ENCODE measurements at regions not wholly inside any gene's neighbourhood (a gene's known extent, or its start where the extent isn't known, plus 50 kb on each side); places are given as distances from the start of the nearest gene placed in this dataset.

GRCh38 chr7:46145412-46145811 is 224.3 kb upstream of the IGFBP3 start:
- BruUV-seq (replicated peaks) = no TSS peak
- Histone ChIP-seq H3K36me3 (ENCODE audit: control insufficient read depth in 2 of 2, insufficient read depth in 2 of 2, low read length in 1 of 2) (no peaks in the 10 kb centered on the region), H4K20me1 (ENCODE audit: control insufficient read depth, insufficient read depth) (no peaks in the 10 kb centered on the region), H3K4me3 (no peak overlapping the region), H3K4me2 (ENCODE audit: control insufficient read depth, insufficient read depth) (no peak overlapping the region), H3K9me3 (replicated peaks; ENCODE audit: control insufficient read depth, insufficient read depth, low read length) (peaks cover 2% of the 10 kb centered on the region; the same call in 2 of the 3 replicates), H3K27ac (ENCODE audit: control insufficient read depth, insufficient read depth) (no peak overlapping the region; the same call in 1 of the 2 replicates), H3K9ac (ENCODE audit: control insufficient read depth, insufficient read depth, low read length) (no peak overlapping the region), H3K79me2 (ENCODE audit: control insufficient read depth, insufficient read depth, low read length) (no peaks in the 10 kb centered on the region), H3K4me1 (ENCODE audit: control insufficient read depth, insufficient read depth, low read length) (no peaks in the 10 kb centered on the region; the same call in 1 of the 2 replicates), H2AFZ (ENCODE audit: control insufficient read depth, low read depth, low read length) (no peak overlapping the region), H3K27me3 (replicated peaks in 1 of 2; ENCODE audit: control insufficient read depth in 2 of 2, insufficient read depth in 2 of 2, low read length in 1 of 2) (no peaks in the 10 kb centered on the region)
- WGBS (ENCODE audit: insufficient coverage, insufficient replicate concordance, low lambda C conversion rate, missing lambda C conversion rate) = 0% methylated on average over 2 of the region's 2 CpGs
- DNase-seq (ENCODE audit: low read depth, low spot score) = no peak
- ChIA-PET SMC1A (ENCODE audit: uncharacterized antibody, unreplicated experiment) (interaction anchor here (0.9 kb wide), 1 partner anchor 57 kb away, joined by 3 read pairs; no protein-coding TSS in a partner anchor), CTCF (no interaction called here), RAD21 (ENCODE audit: unreplicated experiment) (no interaction called here), POLR2A (no interaction called here)
- no peak for TF ChIP-seq NBN (IDR thresholded peaks at IDR 0.05)
- TF ChIP-seq JUNB (IDR thresholded peaks at IDR 0.05) = peak; percentile 43; the same call in 1 of the 2 replicates
- TF ChIP-seq EED (IDR thresholded peaks at IDR 0.05; ENCODE audit: low read depth) = peak; percentile 62
- in situ Hi-C loops (cut with MboI) = no loop called here
- intact Hi-C loops (cut with micrococcal nuclease; ENCODE audit: unreplicated experiment) = no loop called here
- no peak for ATAC-seq
- no peak for FAIRE-seq

GRCh38 chr7:46143949-46144917 is 223.2 kb upstream of the IGFBP3 start:
- no TSS peak for BruUV-seq (replicated peaks)
- Histone ChIP-seq H2AFZ (ENCODE audit: control insufficient read depth, low read depth, low read length) (no peak overlapping the region), H3K9ac (ENCODE audit: control insufficient read depth, insufficient read depth, low read length) (no peak overlapping the region), H3K36me3 (ENCODE audit: control insufficient read depth in 2 of 2, insufficient read depth in 2 of 2, low read length in 1 of 2) (no peaks in the 10 kb centered on the region), H3K27ac (ENCODE audit: control insufficient read depth, insufficient read depth) (no peak overlapping the region; the same call in 1 of the 2 replicates), H3K9me3 (replicated peaks; ENCODE audit: control insufficient read depth, insufficient read depth, low read length) (peaks cover 2% of the 10 kb centered on the region; the same call in 2 of the 3 replicates), H3K4me1 (ENCODE audit: control insufficient read depth, insufficient read depth, low read length) (no peaks in the 10 kb centered on the region; the same call in 1 of the 2 replicates), H3K4me2 (ENCODE audit: control insufficient read depth, insufficient read depth) (no peak overlapping the region), H3K4me3 (no peak overlapping the region), H3K27me3 (replicated peaks in 1 of 2; ENCODE audit: control insufficient read depth in 2 of 2, insufficient read depth in 2 of 2, low read length in 1 of 2) (no peaks in the 10 kb centered on the region), H4K20me1 (ENCODE audit: control insufficient read depth, insufficient read depth) (no peaks in the 10 kb centered on the region), H3K79me2 (ENCODE audit: control insufficient read depth, insufficient read depth, low read length) (no peaks in the 10 kb centered on the region)
- WGBS (ENCODE audit: insufficient coverage, insufficient replicate concordance, low lambda C conversion rate, missing lambda C conversion rate) = 45% methylated on average over 4 of the region's 4 CpGs
- ChIA-PET SMC1A (ENCODE audit: uncharacterized antibody, unreplicated experiment) (interaction anchor here (1.2 kb wide), 1 partner anchor 12 kb away, joined by 4 read pairs; no protein-coding TSS in a partner anchor), POLR2A (interaction anchor here (0.7 kb wide), 1 partner anchor 238 kb away, joined by 6 read pairs; no protein-coding TSS in a partner anchor), CTCF (no interaction called here), RAD21 (ENCODE audit: unreplicated experiment) (interaction anchor here (1.4 kb wide), 1 partner anchor 142 kb away, joined by 3 read pairs; no protein-coding TSS in a partner anchor)
- FAIRE-seq (no peak), DNase-seq (ENCODE audit: low read depth, low spot score) (no peak), ATAC-seq (peak; percentile 74)
- TF ChIP-seq ATF7 (IDR thresholded peaks at IDR 0.05; ENCODE audit: low read depth) (peak; percentile 57), SREBF1 (IDR thresholded peaks at IDR 0.05; ENCODE audit: low read length) (no peak), EED (IDR thresholded peaks at IDR 0.05; ENCODE audit: low read depth) (0 out of 2 replicates have a peak, but pooled peaks have one; percentile 24), ZNF384 (IDR thresholded peaks at IDR 0.05; ENCODE audit: borderline replicate concordance, low read depth, low read length) (peak; percentile 14; the same call in 1 of the 2 replicates), ZBTB33 (IDR thresholded peaks at IDR 0.05) (no peak), RELB (IDR thresholded peaks at IDR 0.05; ENCODE audit: low read depth) (peak; percentile 52; the same call in 1 of the 2 replicates), RUNX3 (IDR thresholded peaks at IDR 0.05; ENCODE audit: low read length) (peak; percentile 15; the same call in 1 of the 2 replicates), NR2F1 (conservative IDR thresholded peaks at IDR 0.05) (no peak), MTA2 (IDR thresholded peaks at IDR 0.05; ENCODE audit: low read depth) (peak; percentile 65; the same call in 1 of the 2 replicates), NFIC (IDR thresholded peaks at IDR 0.05; ENCODE audit: low read depth, low read length) (peak; percentile 74)
- in situ Hi-C loops (cut with MboI) (no loop called here), intact Hi-C loops (cut with micrococcal nuclease; ENCODE audit: unreplicated experiment) (no loop called here)
